Neural cell (in vitro differentiated cells): ENCODE measurements at regions not wholly inside any gene's neighbourhood (a gene's known extent, or its start where the extent isn't known, plus 50 kb on each side); places are given as distances from the start of the nearest gene placed in this dataset.

Source experiments
- H2AFZ ChIP-seq: fragments of 200-600, 300-800 bp; sonication (generic), shearing (Covaris generic); 2 replicates; pipeline ENCODE4 v1.6.0; 2014; ENCODE audit warnings: low read depth, mild to moderate bottlenecking, antibody characterized with exemption, low read length, moderate library complexity
- H3F3A ChIP-seq: fragments of 200-600 bp; shearing (Covaris generic); 2 replicates; pipeline ENCODE4 v1.6.1; 2016; ENCODE audit warnings: mild to moderate bottlenecking, moderate library complexity, mixed read lengths, antibody characterized with exemption, low read length; ENCODE audit not compliant: insufficient read depth, poor library complexity, severe bottlenecking
- H3K27ac ChIP-seq: fragments of 200-600, 300-800 bp; sonication (generic), shearing (Covaris generic); 2 replicates; pipeline ENCODE4 v1.5.1; 2014; ENCODE audit warnings: mild to moderate bottlenecking, low read length, moderate library complexity
- H3K27me3 ChIP-seq: fragments of 300-800, 200-600 bp; sonication (generic), shearing (Covaris generic); 2 replicates; pipeline ENCODE4 v1.6.0; 2014; ENCODE audit warnings: mild to moderate bottlenecking, low read depth, low read length, moderate library complexity; ENCODE audit not compliant: insufficient read depth
- H3K36me3 ChIP-seq: fragments of 300-800, 200-600 bp; sonication (generic), shearing (Covaris generic); 2 replicates; pipeline ENCODE4 v1.5.1; 2014; ENCODE audit warnings: mild to moderate bottlenecking, antibody characterized with exemption, low read length, moderate library complexity; ENCODE audit not compliant: insufficient read depth
- H3K4me2 ChIP-seq: fragments of 300-800, 200-600 bp; sonication (generic), shearing (Covaris generic); 2 replicates; pipeline ENCODE4 v1.6.0; 2014; ENCODE audit warnings: mild to moderate bottlenecking, low read length
- H3K4me3 ChIP-seq: fragments of 300-800, 200-600 bp; sonication (generic), shearing (Covaris generic); 2 replicates; pipeline ENCODE4 v1.5.1; 2014; ENCODE audit warnings: mild to moderate bottlenecking, low read length, moderate library complexity
- H3K79me2 ChIP-seq: fragments of 200-600 bp; shearing (Covaris generic); replicated peaks from 2 replicates; pipeline ENCODE4 v1.6.0; 2014; ENCODE audit warnings: mild to moderate bottlenecking, low read length, moderate library complexity; ENCODE audit not compliant: insufficient read depth
- H3K9ac ChIP-seq: fragments of 300-800, 200-600 bp; sonication (generic), shearing (Covaris generic); 2 replicates; pipeline ENCODE4 v1.6.1; 2016; ENCODE audit warnings: mild to moderate bottlenecking, low read length, mixed read lengths
- H3K9me2 ChIP-seq: fragments of 200-600 bp; shearing (Covaris generic); 2 replicates; pipeline ENCODE4 v1.6.1; 2016; ENCODE audit warnings: mild to moderate bottlenecking, low read length, mixed read lengths; ENCODE audit not compliant: insufficient read depth
- H3K9me3 ChIP-seq: fragments of 200-600, 300-800 bp; sonication (generic), shearing (Covaris generic); 2 replicates; pipeline ENCODE4 v1.6.1; 2016; ENCODE audit warnings: mild to moderate bottlenecking, mixed run types, low read length, moderate library complexity, mixed read lengths
- H4K20me1 ChIP-seq: fragments of 200-600 bp; shearing (Covaris generic); 2 replicates; pipeline ENCODE4 v1.6.1; 2016; ENCODE audit warnings: mild to moderate bottlenecking, mixed run types; ENCODE audit not compliant: insufficient read depth
- EP300 ChIP-seq: fragments of 450-650 bp; conservative IDR thresholded peaks from 2 replicates; pipeline ENCODE4 v1.6.1; 2014; ENCODE audit warnings: antibody characterized with exemption, mild to moderate bottlenecking, moderate library complexity; ENCODE audit not compliant: poor library complexity, severe bottlenecking
- EZH2 ChIP-seq: fragments of 200-600, 300-800 bp; shearing (Covaris generic), sonication (generic); IDR thresholded peaks from 2 replicates; pipeline ENCODE4 v1.6.1; 2014; ENCODE audit warnings: antibody characterized with exemption, low read length, borderline replicate concordance, mild to moderate bottlenecking; ENCODE audit not compliant: insufficient read depth, poor library complexity, severe bottlenecking
- MXI1 ChIP-seq: fragments of 450-650 bp; conservative IDR thresholded peaks from 2 replicates; pipeline ENCODE4 v1.6.1; 2014; ENCODE audit warnings: antibody characterized with exemption, mild to moderate bottlenecking; ENCODE audit not compliant: poor library complexity, severe bottlenecking
- POLR2AphosphoS5 ChIP-seq: IDR thresholded peaks from 2 replicates; pipeline ENCODE4 v1.6.1; 2012
- RAD21 ChIP-seq: fragments of 450-650 bp; conservative IDR thresholded peaks from 2 replicates; pipeline ENCODE4 v1.6.1; 2014; ENCODE audit warnings: antibody characterized with exemption, mild to moderate bottlenecking, moderate library complexity
- SMC3 ChIP-seq: fragments of 450-650 bp; conservative IDR thresholded peaks from 2 replicates; pipeline ENCODE4 v1.6.1; 2014; ENCODE audit warnings: antibody characterized with exemption, mild to moderate bottlenecking, moderate library complexity; ENCODE audit not compliant: poor library complexity
- TAF1 ChIP-seq: IDR thresholded peaks from 2 replicates; pipeline ENCODE4 v1.6.1; 2012; ENCODE audit warnings: low read depth
- TF ChIP-seq, protein P1 (sequence below): fragments of 450-650 bp; IDR thresholded peaks from 2 replicates; pipeline ENCODE4 v1.5.1; 2014; ENCODE audit warnings: antibody characterized with exemption, mild to moderate bottlenecking, moderate library complexity; ENCODE audit not compliant: poor library complexity, severe bottlenecking
- TF ChIP-seq, protein P2 (sequence below): IDR thresholded peaks from 2 replicates; pipeline ENCODE4 v1.6.1; 2012; ENCODE audit warnings: borderline replicate concordance

DNA sequence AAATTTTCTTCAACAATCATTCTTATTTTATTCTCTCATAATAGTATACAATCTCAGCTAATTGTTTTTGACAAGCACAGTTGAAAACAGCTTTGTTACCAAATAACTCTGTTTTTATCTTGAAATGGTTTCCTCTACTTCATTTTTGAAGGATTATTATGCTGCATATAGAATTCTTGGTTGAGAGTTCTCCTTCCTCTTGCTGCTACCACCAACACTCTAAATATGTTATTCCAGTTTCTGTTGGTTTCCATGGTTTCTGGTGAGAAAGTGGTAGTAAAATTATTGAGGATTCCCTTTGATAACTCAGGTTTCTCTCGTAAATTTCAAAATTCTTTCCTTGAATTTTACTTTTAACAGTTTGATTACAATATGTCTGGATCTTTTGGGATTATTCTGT is 1725.9 kb downstream of the PCDH9 start:
- Histone ChIP-seq H3K27ac (no peak overlapping the region), H3K79me2 (no peaks in the 10 kb centered on the region), H3K9me3 (no peaks in the 10 kb centered on the region), H2AFZ (no peak overlapping the region), H3K36me3 (no peaks in the 10 kb centered on the region), H3K9me2 (no peaks in the 10 kb centered on the region), H3K4me3 (no peak overlapping the region), H4K20me1 (no peaks in the 10 kb centered on the region), H3K9ac (no peak overlapping the region), H3F3A (no peaks in the 10 kb centered on the region), H3K4me2 (no peak overlapping the region), H3K27me3 (no peaks in the 10 kb centered on the region)
- TF ChIP-seq EP300 (no peak), SMC3 (no peak), TAF1 (no peak), POLR2AphosphoS5 (no peak), RAD21 (no peak), EZH2 (no peak), MXI1 (no peak)
- TF ChIP-seq, protein P1, sequence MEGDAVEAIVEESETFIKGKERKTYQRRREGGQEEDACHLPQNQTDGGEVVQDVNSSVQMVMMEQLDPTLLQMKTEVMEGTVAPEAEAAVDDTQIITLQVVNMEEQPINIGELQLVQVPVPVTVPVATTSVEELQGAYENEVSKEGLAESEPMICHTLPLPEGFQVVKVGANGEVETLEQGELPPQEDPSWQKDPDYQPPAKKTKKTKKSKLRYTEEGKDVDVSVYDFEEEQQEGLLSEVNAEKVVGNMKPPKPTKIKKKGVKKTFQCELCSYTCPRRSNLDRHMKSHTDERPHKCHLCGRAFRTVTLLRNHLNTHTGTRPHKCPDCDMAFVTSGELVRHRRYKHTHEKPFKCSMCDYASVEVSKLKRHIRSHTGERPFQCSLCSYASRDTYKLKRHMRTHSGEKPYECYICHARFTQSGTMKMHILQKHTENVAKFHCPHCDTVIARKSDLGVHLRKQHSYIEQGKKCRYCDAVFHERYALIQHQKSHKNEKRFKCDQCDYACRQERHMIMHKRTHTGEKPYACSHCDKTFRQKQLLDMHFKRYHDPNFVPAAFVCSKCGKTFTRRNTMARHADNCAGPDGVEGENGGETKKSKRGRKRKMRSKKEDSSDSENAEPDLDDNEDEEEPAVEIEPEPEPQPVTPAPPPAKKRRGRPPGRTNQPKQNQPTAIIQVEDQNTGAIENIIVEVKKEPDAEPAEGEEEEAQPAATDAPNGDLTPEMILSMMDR = no peak
- TF ChIP-seq, protein P2, sequence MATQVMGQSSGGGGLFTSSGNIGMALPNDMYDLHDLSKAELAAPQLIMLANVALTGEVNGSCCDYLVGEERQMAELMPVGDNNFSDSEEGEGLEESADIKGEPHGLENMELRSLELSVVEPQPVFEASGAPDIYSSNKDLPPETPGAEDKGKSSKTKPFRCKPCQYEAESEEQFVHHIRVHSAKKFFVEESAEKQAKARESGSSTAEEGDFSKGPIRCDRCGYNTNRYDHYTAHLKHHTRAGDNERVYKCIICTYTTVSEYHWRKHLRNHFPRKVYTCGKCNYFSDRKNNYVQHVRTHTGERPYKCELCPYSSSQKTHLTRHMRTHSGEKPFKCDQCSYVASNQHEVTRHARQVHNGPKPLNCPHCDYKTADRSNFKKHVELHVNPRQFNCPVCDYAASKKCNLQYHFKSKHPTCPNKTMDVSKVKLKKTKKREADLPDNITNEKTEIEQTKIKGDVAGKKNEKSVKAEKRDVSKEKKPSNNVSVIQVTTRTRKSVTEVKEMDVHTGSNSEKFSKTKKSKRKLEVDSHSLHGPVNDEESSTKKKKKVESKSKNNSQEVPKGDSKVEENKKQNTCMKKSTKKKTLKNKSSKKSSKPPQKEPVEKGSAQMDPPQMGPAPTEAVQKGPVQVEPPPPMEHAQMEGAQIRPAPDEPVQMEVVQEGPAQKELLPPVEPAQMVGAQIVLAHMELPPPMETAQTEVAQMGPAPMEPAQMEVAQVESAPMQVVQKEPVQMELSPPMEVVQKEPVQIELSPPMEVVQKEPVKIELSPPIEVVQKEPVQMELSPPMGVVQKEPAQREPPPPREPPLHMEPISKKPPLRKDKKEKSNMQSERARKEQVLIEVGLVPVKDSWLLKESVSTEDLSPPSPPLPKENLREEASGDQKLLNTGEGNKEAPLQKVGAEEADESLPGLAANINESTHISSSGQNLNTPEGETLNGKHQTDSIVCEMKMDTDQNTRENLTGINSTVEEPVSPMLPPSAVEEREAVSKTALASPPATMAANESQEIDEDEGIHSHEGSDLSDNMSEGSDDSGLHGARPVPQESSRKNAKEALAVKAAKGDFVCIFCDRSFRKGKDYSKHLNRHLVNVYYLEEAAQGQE = no peak

DNA sequence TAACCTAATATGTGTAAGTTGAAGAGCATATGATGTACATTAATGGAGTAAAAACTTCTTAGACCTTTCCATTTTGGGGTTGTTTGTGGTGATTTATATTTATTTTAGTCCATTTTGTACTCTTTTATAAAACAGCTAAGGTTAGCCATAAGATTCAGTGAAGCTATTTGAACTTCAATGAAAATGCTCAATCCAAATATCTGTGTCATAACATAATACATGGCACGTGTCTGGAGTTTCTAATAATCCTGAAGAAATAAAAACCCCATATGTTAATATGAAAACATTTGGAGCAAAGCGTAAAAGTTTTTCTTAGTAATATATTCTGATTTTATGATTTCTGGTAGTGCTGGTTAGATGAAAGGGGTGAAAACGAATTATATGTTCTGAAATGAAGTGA is 1729.7 kb downstream of the PCDH9 start:
- Histone ChIP-seq H3F3A (no peaks in the 10 kb centered on the region), H2AFZ (no peak overlapping the region), H3K27me3 (no peaks in the 10 kb centered on the region), H3K9me3 (no peaks in the 10 kb centered on the region), H3K36me3 (no peaks in the 10 kb centered on the region), H4K20me1 (no peaks in the 10 kb centered on the region), H3K4me3 (no peak overlapping the region), H3K9ac (no peak overlapping the region), H3K4me2 (no peak overlapping the region), H3K9me2 (no peaks in the 10 kb centered on the region), H3K27ac (no peak overlapping the region), H3K79me2 (no peaks in the 10 kb centered on the region)
- no peak for TF ChIP-seq MXI1
- TF ChIP-seq EZH2 = no peak
- TF ChIP-seq, protein P2 = no peak
- TF ChIP-seq POLR2AphosphoS5 = no peak
- TF ChIP-seq TAF1 = no peak
- no peak for TF ChIP-seq SMC3
- TF ChIP-seq RAD21 = no peak
- TF ChIP-seq, protein P1 = no peak
- TF ChIP-seq EP300 = no peak
